ENCODE measurements at regions not wholly inside any gene's neighbourhood (a gene's known extent, or its start where the extent isn't known, plus 50 kb on each side); places are given as distances from the start of the nearest gene placed in this dataset.

GRCh38 chr10:28478646-28479045, 54.3 kb upstream of the WAC start:
- Histone ChIP-seq H4K20me1 (ENCODE audit: insufficient read depth, poor library complexity, severe bottlenecking) (no peaks in the 10 kb centered on the region), H3K27ac (no peak overlapping the region), H3K9me3 (ENCODE audit: low read depth) (no peaks in the 10 kb centered on the region), H3K4me3 (no peak overlapping the region), H3K27me3 (no peaks in the 10 kb centered on the region), H2AFZ (no peak overlapping the region), H3K79me2 (no peaks in the 10 kb centered on the region), H3K36me3 (replicated peaks; ENCODE audit: insufficient read depth, low read depth) (no peaks in the 10 kb centered on the region), H3K4me2 (no peak overlapping the region), H3K9me2 (replicated peaks; ENCODE audit: insufficient read depth) (no peaks in the 10 kb centered on the region), H3K4me1 (ENCODE audit: insufficient read depth) (no peaks in the 10 kb centered on the region)
- 62% methylated on average over 1 of the region's 1 CpG for WGBS (ENCODE audit: low lambda C conversion rate, missing lambda C conversion rate)
- TF ChIP-seq EZH2phosphoT487 (IDR thresholded peaks at IDR 0.05; ENCODE audit: low read depth, severe bottlenecking, unreplicated experiment) (no peak), EZH2 (IDR thresholded peaks at IDR 0.05; ENCODE audit: borderline replicate concordance) (no peak), CTCF (IDR thresholded peaks at IDR 0.05; ENCODE audit: poor library complexity) (no peak)
- DNase-seq (ENCODE audit: low spot score) = no peak

GRCh38 chr10:28479425-28479865, 53.5 kb upstream of the WAC start:
- H3K79me2 ChIP-seq = no peaks in the 10 kb centered on the region
- H3K4me3 ChIP-seq = no peak overlapping the region
- H3K36me3 ChIP-seq (replicated peaks; ENCODE audit: insufficient read depth, low read depth) = no peaks in the 10 kb centered on the region
- no peak overlapping the region for H3K4me2 ChIP-seq
- WGBS (ENCODE audit: low lambda C conversion rate, missing lambda C conversion rate) = 55% methylated on average over 5 of the region's 5 CpGs
- H3K27ac ChIP-seq = no peak overlapping the region
- no peaks in the 10 kb centered on the region for H3K4me1 ChIP-seq (ENCODE audit: insufficient read depth)
- TF ChIP-seq CTCF (IDR thresholded peaks at IDR 0.05; ENCODE audit: poor library complexity) = no peak
- no peak for TF ChIP-seq EZH2 (IDR thresholded peaks at IDR 0.05; ENCODE audit: borderline replicate concordance)
- no peak for TF ChIP-seq EZH2phosphoT487 (IDR thresholded peaks at IDR 0.05; ENCODE audit: low read depth, severe bottlenecking, unreplicated experiment)
- H4K20me1 ChIP-seq (ENCODE audit: insufficient read depth, poor library complexity, severe bottlenecking) = no peaks in the 10 kb centered on the region
- no peak overlapping the region for H2AFZ ChIP-seq
- no peaks in the 10 kb centered on the region for H3K27me3 ChIP-seq
- DNase-seq (ENCODE audit: low spot score) = no peak
- no peaks in the 10 kb centered on the region for H3K9me3 ChIP-seq (ENCODE audit: low read depth)
- no peaks in the 10 kb centered on the region for H3K9me2 ChIP-seq (replicated peaks; ENCODE audit: insufficient read depth)

- Histone ChIP-seq H3K27me3 (no peaks in the 10 kb centered on the region), H4K20me1 (ENCODE audit: insufficient read depth, poor library complexity, severe bottlenecking) (no peaks in the 10 kb centered on the region), H3K4me1 (ENCODE audit: insufficient read depth) (no peaks in the 10 kb centered on the region), H2AFZ (no peak overlapping the region), H3K4me3 (no peak overlapping the region), H3K27ac (no peak overlapping the region), H3K36me3 (replicated peaks; ENCODE audit: insufficient read depth, low read depth) (no peaks in the 10 kb centered on the region), H3K9me2 (replicated peaks; ENCODE audit: insufficient read depth) (no peaks in the 10 kb centered on the region), H3K4me2 (no peak overlapping the region), H3K9me3 (ENCODE audit: low read depth) (no peaks in the 10 kb centered on the region), H3K79me2 (no peaks in the 10 kb centered on the region)
- WGBS (ENCODE audit: low lambda C conversion rate, missing lambda C conversion rate) = 93% methylated on average over 4 of the region's 4 CpGs
- no peak for DNase-seq (ENCODE audit: low spot score)
- TF ChIP-seq CTCF (IDR thresholded peaks at IDR 0.05; ENCODE audit: poor library complexity) (no peak), EZH2 (IDR thresholded peaks at IDR 0.05; ENCODE audit: borderline replicate concordance) (no peak), EZH2phosphoT487 (IDR thresholded peaks at IDR 0.05; ENCODE audit: low read depth, severe bottlenecking, unreplicated experiment) (no peak)
Measured at GRCh38 chr10:28479927-28480627, 52.8 kb upstream of the WAC start.

All from hepatocyte (in vitro differentiated cells).